GM21360 (cell line): ENCODE measurements at regions not wholly inside any gene's neighbourhood (a gene's known extent, or its start where the extent isn't known, plus 50 kb on each side); places are given as distances from the start of the nearest gene placed in this dataset.

Experiments used
- ATAC-seq: cut with Tn5 transposase; IDR thresholded peaks from one replicate; pipeline ENCODE4 v1.9.1; 2021; ENCODE audit warnings: mild to moderate bottlenecking, moderate library complexity; ENCODE audit not compliant: unreplicated experiment

- no peak for ATAC-seq
These were observed 85.4 kb upstream of the PBX1 start for GRCh38 chr1:164473544-164473943.

- ATAC-seq = no peak
These were observed 83.2 kb upstream of the PBX1 start for GRCh38 chr1:164475834-164476233.

GRCh38 chr1:164477343-164477742 is 81.6 kb upstream of the PBX1 start:
- ATAC-seq = no peak

- ATAC-seq = no peak
These were observed 79.7 kb upstream of the PBX1 start for GRCh38 chr1:164479242-164479641.

- no peak for ATAC-seq
These were observed 78.6 kb upstream of the PBX1 start for GRCh38 chr1:164480285-164480907.

DNA sequence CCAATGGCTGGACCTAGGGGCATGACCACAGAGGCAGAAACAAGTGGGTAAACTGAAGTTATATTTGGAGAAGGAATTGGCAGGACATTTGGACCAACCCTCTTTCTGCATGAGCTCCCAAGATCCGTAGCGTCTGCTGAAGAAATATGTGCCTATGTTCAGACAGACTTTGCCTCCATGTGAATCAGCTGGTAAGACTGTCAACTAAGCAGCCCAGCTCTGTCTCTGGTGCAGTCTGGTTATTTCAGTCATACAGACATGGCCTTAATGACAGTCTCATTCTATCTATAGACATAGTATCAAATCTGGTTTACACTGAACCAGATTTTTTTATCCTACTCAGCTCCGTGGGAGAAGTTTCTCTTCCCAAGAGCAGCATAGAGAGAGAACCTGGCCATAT is 63.1 kb upstream of the PBX1 start:
- no peak for ATAC-seq

DNA sequence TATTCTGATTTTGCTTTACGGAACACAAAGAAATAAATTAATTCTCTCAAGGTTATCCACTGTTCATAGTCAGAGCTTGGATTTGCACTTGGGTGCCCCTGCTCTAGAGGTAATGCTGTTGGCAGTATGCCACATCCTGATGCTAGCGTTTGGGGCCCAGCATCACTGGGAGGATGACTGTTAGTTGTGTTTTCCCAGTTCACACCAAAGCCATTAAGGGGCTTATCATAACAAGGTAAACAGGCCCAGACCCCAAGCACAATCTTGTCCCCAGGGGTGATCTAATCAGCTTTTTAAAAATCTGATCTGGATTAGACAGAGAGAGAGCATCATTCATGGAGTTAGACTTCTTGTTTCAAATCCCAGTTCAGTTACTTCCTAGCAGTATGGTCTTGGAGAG is 60.2 kb upstream of the PBX1 start:
- ATAC-seq = no peak

- no peak for ATAC-seq
These were observed 54.2 kb upstream of the PBX1 start for GRCh38 chr1:164504749-164505148.
